ENCODE measurements at regions not wholly inside any gene's neighbourhood (a gene's known extent, or its start where the extent isn't known, plus 50 kb on each side); places are given as distances from the start of the nearest gene placed in this dataset.

GRCh38 chr5:121693864-121694263 lies 157.8 kb upstream of the FTMT start:
- 90% methylated on average over 1 of the region's 1 CpG for WGBS
- TF ChIP-seq CTCF (IDR thresholded peaks at IDR 0.05) (no peak), POLR2A (IDR thresholded peaks at IDR 0.05; ENCODE audit: low read depth) (no peak), POLR2AphosphoS5 (IDR thresholded peaks at IDR 0.05) (no peak), EP300 (IDR thresholded peaks at IDR 0.05) (no peak)
- no peaks in the 10 kb centered on the region for H3K36me3 ChIP-seq
- no peaks in the 10 kb centered on the region for H3K4me1 ChIP-seq
- no peak for DNase-seq (ENCODE audit: extremely low spot score)
- H3K27ac ChIP-seq (replicated peaks in 1 of 4) = no peak overlapping the region
- no peak overlapping the region for H3K4me3 ChIP-seq
- no peaks in the 10 kb centered on the region for H3K9me3 ChIP-seq
- no peaks in the 10 kb centered on the region for H3K27me3 ChIP-seq
- intact Hi-C loops (cut with DNase I) = no loop called here

GRCh38 chr5:121695307-121695706 lies 156.4 kb upstream of the FTMT start:
- Histone ChIP-seq H3K36me3 (no peaks in the 10 kb centered on the region), H3K4me1 (no peaks in the 10 kb centered on the region), H3K9me3 (no peaks in the 10 kb centered on the region), H3K27ac (replicated peaks in 1 of 4) (no peak overlapping the region), H3K27me3 (no peaks in the 10 kb centered on the region), H3K4me3 (no peak overlapping the region)
- DNase-seq (ENCODE audit: extremely low spot score) = no peak
- 81% methylated on average over 2 of the region's 2 CpGs for WGBS
- intact Hi-C loops (cut with DNase I) = no loop called here
- TF ChIP-seq CTCF (IDR thresholded peaks at IDR 0.05) (no peak), POLR2AphosphoS5 (IDR thresholded peaks at IDR 0.05) (no peak)

- Histone ChIP-seq H3K36me3 (no peaks in the 10 kb centered on the region), H3K4me3 (no peak overlapping the region), H3K4me1 (no peaks in the 10 kb centered on the region), H3K9me3 (no peaks in the 10 kb centered on the region), H3K27me3 (no peaks in the 10 kb centered on the region), H3K27ac (replicated peaks in 1 of 4) (no peak overlapping the region)
- intact Hi-C loops (cut with DNase I) = no loop called here
- DNase-seq (ENCODE audit: extremely low spot score) = no peak
- TF ChIP-seq POLR2A (IDR thresholded peaks at IDR 0.05; ENCODE audit: low read depth) = no peak
- WGBS = 71% methylated on average over 3 of the region's 3 CpGs
Measured at GRCh38 chr5:121698690-121699089, 153.0 kb upstream of the FTMT start.

- Histone ChIP-seq H3K4me1 (no peaks in the 10 kb centered on the region), H3K4me3 (no peak overlapping the region), H3K9me3 (no peaks in the 10 kb centered on the region), H3K36me3 (no peaks in the 10 kb centered on the region), H3K27me3 (no peaks in the 10 kb centered on the region), H3K27ac (replicated peaks in 1 of 4) (no peak overlapping the region)
- intact Hi-C loops (cut with DNase I) = no loop called here
- 89% methylated on average over 1 of the region's 1 CpG for WGBS
- TF ChIP-seq POLR2A (IDR thresholded peaks at IDR 0.05; ENCODE audit: low read depth) (no peak), POLR2AphosphoS5 (IDR thresholded peaks at IDR 0.05) (no peak), CTCF (IDR thresholded peaks at IDR 0.05) (no peak), EP300 (IDR thresholded peaks at IDR 0.05) (no peak)
- DNase-seq (ENCODE audit: extremely low spot score) = no peak
Measured at GRCh38 chr5:121701731-121702130, 150.0 kb upstream of the FTMT start.

- TF ChIP-seq POLR2A (IDR thresholded peaks at IDR 0.05; ENCODE audit: low read depth) = no peak
- Histone ChIP-seq H3K4me1 (no peaks in the 10 kb centered on the region), H3K36me3 (no peaks in the 10 kb centered on the region), H3K27me3 (no peaks in the 10 kb centered on the region), H3K27ac (replicated peaks in 1 of 4) (no peak overlapping the region), H3K9me3 (no peaks in the 10 kb centered on the region), H3K4me3 (no peak overlapping the region)
- 73% methylated on average over 4 of the region's 4 CpGs for WGBS
- intact Hi-C loops (cut with DNase I) = no loop called here
- no peak for DNase-seq (ENCODE audit: extremely low spot score)
Measured at GRCh38 chr5:121702682-121703081, 149.0 kb upstream of the FTMT start.

GRCh38 chr5:121704291-121704690 lies 147.4 kb upstream of the FTMT start:
- no peaks in the 10 kb centered on the region for H3K36me3 ChIP-seq
- H3K27me3 ChIP-seq = no peaks in the 10 kb centered on the region
- H3K4me1 ChIP-seq = no peaks in the 10 kb centered on the region
- TF ChIP-seq CTCF (IDR thresholded peaks at IDR 0.05) = no peak
- TF ChIP-seq POLR2A (IDR thresholded peaks at IDR 0.05; ENCODE audit: low read depth) = no peak
- no peak for TF ChIP-seq EP300 (IDR thresholded peaks at IDR 0.05)
- TF ChIP-seq POLR2AphosphoS5 (IDR thresholded peaks at IDR 0.05) = no peak
- H3K4me3 ChIP-seq = no peak overlapping the region
- DNase-seq (ENCODE audit: extremely low spot score) = no peak
- H3K9me3 ChIP-seq = no peaks in the 10 kb centered on the region
- intact Hi-C loops (cut with DNase I) = no loop called here
- no peak overlapping the region for H3K27ac ChIP-seq (replicated peaks in 1 of 4)
